GM21423 (cell line): ENCODE measurements at regions not wholly inside any gene's neighbourhood (a gene's known extent, or its start where the extent isn't known, plus 50 kb on each side); places are given as distances from the start of the nearest gene placed in this dataset.
"Not testable (repeated sequence)": the region's sequence is repeated elsewhere in the genome, so short reads cannot be mapped to it uniquely, and the experiment has no call there.

Source experiments
- ATAC-seq: cut with Tn5 transposase; IDR thresholded peaks from one replicate; pipeline ENCODE4 v1.9.1; 2021; ENCODE audit warnings: mild to moderate bottlenecking, moderate library complexity; ENCODE audit not compliant: unreplicated experiment

DNA sequence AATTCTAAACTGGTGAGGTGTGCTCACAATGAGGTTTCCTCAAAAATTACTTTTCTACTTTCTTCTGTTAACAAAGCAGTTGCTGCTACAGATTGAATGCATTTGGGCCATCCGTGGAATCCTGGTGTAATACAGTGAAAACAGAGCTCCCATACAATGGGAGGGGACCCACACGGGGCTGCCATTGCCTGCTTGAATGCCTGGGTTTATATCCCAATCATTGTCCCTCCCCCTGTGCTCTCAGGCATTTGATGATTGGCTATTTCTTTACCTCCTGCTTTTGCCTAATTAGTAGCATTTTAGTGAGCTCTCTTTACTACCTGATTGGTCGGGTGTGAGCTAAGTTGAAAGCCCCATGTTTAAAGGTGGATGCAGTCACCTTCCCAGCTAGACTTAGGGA lies 52.9 kb upstream of the CSF1 start:
- ATAC-seq, result not testable (repeated sequence)

DNA sequence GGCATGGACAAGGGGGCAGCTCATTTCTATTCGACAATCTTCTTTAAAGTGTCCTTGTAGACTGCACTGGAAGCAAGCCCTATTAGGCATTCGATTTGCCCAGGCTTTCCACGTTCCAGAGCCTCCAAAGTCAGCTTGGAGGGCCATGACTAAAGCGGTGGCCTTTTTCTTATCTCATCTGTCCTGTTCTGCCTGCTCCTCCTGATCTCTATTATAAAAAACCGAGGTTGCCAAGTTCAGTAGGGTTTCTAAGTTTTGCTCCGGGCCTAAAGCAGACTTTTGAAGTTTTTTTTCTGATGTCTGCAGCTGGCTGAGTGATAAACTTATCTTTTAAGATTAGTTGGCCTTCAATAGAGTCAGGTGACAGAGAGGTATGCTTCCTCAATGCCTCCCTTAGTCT lies 54.7 kb upstream of the CSF1 start:
- not testable (repeated sequence) for ATAC-seq

DNA sequence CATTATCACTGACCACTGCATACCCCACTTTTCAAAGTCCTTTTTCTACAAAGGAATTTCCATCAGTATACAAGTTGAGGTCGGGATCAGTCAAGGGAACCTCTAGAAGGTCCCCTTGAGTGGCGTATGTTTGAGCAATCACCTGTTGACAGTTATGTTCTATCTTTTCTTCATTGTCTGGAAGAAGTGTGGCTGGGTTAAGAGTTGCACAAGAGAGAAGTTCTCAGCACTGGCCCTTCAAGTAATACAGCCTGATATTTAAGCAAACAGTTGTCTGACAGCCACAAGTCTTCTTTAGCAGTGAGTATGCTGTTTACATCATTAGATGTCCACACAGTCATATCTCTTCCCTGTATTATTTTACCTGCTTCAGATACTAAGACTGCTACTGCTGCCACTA lies 56.7 kb upstream of the CSF1 start:
- not testable (repeated sequence) for ATAC-seq

DNA sequence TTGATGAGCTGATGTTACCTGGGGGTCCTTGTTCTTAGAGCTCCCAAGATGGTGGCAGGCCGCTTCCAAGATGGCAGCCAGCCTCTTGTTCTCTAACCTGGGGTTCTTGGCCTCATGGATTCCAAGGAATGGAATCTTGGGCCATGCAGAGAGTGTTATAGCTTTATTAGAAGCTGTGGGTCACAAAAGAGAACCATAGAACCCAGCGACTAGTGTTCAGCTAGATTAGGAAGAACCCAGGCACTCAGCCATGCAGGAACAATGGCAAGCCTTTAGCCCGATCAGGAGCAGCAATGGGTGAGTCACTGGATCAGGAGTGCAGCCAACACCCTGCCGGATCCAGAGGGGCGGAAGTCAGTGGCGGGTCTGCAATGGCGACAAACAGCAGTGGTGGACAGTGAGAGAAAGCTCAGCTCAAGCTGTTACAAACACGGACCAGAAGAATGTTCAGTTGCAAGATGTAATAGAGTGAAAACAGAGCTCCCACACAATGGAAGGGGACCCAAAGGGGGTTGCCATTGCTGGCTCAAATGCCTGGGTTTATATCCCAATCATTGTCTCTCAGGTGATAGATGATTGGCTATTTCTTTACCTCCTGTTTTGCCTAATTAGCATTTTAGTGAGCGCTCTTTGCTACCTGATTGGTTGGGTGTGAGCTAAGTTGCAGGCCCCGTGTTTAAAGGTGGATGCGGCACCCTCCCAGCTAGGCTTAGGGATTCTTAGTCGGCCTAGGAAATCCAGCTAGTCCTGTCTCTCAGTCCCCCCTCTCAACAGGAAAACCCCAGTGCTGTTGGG lies 58.2 kb upstream of the CSF1 start:
- not testable (repeated sequence) for ATAC-seq

DNA sequence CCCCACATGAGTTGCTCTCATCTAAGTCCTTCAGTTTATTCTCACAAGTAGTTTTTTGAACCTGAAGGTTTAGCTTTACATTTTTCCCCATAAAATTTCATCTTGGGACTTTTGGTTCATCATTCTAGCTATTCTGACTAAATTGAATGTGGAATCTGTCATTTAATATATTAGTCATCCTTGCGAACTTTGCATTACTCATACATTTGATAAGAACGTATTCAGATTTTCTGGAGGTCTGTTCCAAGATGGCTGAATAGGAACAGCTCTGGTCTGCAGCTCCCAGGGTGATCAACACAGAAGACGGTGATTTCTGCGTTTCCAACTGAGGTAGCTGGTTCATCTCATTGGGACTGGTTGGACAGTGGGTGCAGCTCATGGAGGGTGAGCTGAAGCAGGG lies 59.8 kb upstream of the CSF1 start:
- no peak for ATAC-seq

DNA sequence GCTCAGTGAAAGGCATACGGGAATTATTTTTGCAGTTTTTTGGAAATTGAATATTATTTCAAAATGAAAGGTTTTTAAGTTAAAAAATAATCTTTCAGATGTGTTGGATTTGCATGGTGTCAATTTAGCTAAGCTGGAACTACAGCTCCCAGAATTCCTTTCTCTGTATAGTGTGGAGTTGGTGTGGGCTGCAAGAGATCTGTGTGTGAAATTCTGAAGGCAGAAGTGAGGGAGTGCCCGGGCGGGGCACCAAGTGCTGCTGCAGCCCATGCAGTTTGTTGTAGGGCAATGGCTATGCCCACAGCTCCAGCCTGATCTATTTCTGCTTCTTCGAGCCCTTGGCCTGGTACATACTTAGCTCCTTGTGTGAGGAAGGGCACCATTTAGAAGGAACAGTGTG lies 60.5 kb upstream of the CSF1 start:
- ATAC-seq, result no peak

DNA sequence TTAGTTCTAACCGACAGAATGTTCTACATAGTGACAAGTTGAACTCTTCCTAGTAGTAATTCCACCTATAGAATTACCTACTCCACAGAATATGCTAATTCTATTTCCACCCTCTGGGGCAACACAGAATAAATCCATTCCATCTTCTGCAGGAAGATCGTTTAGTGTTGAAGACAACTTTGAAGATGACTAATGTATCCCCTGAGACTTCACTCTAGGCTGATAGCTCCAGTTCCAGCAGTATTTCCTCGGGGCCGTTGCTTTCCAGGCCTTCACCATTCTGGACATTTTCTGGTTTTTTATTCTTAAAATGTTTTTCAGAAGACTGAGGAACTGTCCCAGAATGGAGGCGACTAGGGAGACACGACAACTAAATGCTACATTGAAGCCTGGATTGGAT lies 61.0 kb upstream of the CSF1 start:
- no peak for ATAC-seq

DNA sequence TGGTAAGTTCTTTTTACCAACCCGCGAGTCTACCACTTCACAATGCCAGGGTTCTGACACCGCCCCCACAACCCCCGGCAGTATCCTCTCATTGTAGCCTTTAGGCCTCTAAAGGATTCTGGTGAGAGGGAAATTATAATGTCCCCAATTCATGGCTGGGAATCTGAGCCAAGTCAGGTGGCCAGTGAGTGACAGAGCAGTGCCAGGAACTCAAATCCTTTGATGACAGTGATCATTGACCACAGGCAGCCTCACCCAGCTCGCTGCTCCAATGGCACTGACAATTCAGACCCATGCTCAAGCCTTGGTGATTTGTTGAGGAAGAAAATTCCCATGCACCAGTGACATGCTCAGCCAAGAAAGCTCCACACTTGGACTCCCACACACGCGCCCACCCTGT lies 63.4 kb upstream of the CSF1 start:
- no peak for ATAC-seq

DNA sequence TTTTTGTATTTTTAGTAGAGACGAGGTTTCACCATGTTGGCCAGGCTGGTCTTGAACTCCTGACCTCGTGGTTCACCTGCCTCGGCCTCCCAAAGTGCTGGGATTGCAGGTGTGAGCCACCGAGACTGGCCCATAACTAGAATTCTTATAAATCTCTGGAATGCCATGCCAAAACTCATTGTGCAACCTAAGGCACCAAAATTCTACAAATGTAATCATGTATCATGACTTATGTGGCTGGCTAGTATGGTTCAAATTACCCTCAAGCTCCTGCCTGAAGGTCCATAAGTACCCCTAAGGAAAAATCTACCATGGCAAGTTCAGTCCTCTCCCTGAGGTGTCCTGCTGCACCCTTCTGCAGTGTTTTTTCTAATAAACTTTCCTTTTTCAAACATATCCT lies 63.8 kb upstream of the CSF1 start:
- ATAC-seq, result no peak

DNA sequence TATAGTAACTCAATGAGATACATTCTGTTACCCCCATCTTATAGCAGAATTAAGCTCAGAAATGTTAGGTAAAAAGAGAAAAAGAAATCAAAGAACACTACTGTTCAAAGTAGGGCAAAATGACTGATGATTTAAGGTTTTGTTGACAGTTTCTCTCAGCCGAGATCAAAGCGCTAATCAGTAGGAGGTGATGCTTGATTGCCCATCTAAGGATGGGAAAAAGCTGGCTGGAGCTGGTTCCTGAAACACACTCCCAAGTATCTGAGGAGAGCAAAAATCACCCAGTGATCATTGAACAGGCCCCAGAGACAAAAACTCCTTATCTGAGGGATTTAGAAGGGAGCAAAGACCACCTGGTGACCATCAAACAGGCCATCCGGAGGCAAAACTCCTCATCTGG lies 64.5 kb upstream of the CSF1 start:
- no peak for ATAC-seq

DNA sequence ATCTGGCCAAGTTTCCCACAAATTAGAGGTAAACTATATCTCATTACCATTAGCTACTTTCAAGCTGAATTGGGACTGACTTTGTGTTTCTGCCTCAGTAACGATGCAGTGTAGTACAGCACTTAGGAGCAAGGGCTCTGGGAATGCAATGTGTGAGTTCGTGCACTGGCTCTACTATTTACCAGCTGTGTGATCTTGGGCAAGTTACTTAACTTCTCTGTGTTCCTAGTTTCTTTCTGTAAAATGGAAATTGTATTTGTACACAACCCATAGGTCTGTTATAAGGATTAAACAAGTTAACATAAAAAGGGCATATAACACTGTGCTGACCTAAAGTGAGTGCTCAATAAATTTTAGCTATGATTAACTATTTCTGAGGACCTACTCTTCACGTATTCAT lies 65.0 kb upstream of the CSF1 start:
- no peak for ATAC-seq

DNA sequence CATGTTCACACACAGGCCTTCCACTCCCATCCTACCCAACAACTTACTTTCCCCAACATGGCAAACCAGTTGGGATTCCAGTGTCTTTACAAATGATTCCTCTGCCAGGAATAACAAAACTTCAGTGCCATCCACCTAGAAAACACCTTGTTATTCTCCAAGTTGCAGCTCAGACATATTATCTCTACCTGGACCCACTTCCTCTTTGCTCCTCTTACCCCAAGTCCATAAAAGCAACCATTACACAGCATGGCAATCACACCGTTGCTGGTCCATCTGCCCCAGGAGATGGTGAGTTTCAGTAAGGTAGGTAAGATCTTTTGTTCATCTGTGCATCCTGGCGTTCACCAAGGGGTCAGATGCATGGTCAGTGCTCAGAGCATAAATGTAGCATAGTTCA lies 66.0 kb upstream of the CSF1 start:
- no peak for ATAC-seq

DNA sequence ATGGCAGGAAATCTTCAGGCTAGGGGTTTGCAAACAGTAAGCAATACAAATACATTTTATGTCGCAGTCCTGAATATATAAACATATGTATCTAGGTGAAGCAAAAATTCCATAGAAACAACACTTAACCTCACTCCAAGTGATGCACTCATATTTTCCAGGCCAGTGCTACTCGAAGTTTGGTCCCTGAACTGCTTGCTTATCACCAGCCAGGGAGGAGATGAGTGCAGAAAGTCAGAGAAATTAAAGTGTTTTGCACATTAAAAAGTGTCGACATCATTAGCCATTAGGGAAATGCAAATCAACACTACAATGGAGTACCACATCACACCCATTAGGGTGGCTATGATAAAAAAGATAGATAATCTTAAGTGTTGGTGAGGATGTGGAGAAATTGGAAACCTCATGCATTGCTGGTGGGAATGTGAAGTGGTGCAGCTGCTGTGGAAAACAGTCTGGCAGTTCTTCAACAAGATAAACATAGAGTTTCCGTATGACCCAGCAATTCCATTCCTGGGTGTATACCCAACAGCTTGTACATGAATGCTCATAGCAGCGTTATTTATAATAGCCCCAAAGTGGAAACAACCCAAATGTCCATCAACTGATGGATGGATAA lies 70.5 kb upstream of the CSF1 start:
- no peak for ATAC-seq

DNA sequence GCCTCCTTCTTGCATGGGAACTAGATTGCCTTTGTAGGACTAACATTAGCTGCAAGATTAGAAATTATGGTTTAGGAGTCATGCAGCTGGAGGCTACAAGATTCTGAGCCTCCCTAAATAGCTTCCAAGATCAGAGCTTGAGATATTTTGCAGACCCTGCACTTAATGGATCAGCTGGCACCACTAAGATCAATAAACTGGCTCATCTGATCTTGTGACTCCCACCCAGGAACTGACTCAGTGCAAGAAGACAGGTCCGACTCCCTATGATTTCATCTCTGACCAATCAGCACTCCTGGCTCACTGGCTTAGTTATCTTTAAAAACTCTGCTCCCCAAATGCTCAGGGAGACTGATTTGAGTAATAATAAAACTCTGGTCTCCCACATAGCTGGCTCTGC lies 71.4 kb upstream of the CSF1 start:
- not testable (repeated sequence) for ATAC-seq

DNA sequence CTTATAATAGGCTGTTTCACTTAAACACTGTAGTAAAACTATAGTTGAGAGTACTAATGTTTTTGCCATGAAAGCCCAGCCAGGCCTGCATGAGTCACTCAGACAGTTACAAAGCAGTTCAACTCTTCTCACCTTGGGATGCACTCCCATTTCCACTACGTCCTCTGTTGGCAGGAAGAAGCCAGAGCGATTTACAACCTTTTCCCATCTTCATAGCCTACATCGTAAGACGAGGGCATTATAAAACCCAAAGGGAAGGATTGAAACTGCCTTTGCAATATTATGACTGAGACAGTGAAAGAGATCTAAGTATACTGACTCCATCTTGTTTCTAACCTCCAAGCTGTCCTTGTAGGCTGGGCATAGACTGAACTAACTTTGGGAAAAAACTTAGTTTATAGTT lies 71.8 kb upstream of the CSF1 start:
- no peak for ATAC-seq

DNA sequence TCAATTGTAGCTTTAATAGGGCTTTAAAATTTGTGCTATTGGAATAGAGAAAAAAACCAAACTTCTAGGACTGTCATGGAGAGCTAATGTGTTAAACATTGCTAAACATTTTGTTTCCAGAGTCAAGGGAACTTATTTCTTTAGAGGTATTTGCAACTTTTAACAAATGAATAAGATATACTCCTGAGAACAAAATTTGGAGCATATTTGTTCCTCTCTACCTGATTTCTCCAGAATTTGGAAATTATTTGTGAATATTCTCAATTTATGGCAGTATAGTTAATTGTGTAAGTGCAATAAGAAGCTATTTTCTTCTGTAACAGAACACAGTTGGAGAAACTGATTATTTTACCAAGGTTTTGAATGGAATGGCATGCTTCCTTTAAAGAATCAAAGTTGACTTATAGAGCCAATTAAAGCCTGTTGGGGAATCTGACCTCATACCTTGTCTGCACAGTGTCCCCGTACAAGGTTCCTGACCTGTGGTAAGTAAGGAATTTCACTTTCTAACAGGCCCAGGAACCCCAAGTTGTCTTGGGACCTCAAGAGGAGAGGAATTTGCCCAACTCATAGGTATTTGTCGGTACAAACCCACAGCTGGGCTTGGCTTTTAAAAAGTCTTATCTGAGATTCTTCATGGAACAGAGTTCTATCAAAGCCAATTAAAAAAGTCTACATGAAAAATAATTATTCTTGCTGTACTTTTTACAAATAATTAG lies 72.6 kb upstream of the CSF1 start:
- ATAC-seq, result no peak

DNA sequence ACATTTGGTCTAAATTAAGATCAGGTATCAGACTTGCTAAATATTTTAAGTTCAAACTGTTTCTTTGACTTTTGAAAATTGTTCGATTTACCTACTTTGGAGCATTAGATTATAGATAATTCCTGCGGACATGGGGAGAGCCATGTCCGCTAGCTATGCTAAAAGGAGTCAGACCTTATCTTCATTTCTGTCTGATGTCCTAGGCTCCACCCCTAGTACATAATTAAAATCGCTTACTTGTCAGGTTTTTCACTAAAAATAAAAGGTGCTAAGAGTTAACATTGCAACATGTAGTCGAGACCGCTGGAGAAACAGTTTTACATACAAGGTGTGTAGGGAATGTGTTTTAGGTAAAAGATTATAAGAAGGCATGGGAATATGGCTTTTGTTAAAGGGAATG lies 71.9 kb upstream of the EPS8L3 start:
- not testable (repeated sequence) for ATAC-seq

DNA sequence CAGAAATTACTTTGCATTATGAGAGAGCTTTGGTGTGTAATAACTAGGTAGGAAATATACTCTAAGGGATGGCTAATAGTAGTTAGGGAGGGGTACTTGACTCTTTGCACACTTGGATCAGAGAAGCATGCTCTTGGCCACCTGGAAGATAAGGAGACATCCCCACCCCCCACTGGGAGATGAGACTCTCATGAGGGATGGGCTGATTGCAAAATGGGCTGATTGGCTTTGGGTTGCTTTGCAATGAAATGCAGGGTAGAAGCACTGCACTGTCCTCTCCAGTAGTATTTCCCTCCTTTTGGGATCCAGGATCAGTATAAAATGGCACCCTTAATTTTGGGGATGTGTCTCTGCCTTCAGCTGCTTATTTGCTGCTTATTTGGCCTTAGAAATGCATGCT lies 71.2 kb upstream of the EPS8L3 start:
- ATAC-seq, result no peak

DNA sequence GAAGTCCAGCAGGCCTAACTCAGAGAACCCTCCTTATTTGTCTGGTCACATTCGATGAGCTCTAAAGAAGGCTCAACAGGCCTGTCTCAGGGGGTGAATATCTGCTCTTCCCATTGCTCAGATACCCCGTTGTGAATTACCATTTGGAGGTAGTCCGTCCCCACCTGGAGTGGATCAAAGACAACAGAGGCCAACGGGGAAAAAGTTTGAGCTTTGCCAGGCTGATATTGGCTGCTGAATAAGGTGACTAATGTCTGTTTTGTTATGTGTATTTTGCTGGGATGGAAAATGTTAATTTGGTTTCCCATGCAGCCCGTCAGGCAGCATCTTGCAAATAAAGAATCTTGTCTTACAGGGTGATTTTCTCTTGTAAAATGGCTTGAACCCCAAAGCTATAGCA lies 69.2 kb upstream of the EPS8L3 start:
- no peak for ATAC-seq

DNA sequence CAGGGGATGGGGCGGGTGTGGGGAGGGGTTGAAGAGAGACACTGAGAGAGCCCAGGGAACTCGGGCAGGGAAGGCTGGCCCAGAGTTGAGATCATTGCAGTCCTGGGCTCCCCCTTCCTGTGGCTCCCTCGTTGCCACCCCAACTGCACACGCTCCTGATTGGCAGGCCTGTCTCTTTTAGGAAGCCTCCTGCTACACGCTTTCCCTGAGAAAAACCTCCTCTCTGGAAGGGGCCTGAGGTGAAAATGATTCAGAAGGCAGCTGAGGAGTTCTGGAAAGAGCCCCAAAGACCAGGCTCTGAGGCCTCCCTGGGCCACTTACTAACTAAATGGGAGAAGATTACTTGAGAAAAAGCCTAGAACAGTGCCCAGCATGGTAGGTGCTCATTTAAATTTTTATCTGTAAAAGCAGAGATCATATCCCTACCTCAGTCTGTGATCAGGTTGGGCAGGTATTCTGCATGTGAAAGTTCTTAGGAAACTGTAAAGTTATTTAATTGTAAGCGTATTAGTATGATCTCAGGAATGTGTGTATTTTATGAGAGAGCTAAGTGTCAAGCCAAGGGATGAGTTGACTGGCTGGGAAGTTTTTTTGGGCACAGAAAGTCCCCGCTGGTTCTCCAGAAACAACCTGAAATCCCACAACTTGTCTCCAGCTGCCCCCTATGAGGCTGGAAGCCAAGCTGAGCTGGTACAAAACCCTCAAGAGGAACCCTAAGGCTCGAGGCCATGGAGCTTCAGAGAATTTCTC lies 65.2 kb upstream of the EPS8L3 start:
- ATAC-seq, result no peak

DNA sequence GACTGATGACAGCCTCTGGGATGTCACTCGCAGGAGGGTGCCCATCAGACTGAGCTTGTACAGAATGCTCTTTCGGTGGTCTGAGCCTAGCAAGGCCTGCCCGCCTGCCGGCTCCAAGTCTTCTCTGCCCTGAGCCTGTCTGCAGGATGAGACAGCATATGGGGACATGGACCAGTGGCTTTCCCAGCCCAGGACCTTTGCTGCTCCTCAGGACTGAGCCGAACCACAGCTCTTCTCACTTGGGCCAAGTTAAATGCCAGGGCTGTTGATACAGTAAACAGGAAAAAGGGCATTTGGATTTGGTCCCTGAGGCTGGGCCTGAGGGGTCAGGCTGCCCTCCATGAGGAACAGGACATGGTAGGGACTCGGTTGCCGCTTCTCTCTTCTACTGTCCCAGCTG lies 64.3 kb upstream of the EPS8L3 start:
- ATAC-seq, result no peak
